NCI-H526 (cell line): ENCODE measurements at regions not wholly inside any gene's neighbourhood (a gene's known extent, or its start where the extent isn't known, plus 50 kb on each side); places are given as distances from the start of the nearest gene placed in this dataset.

Source experiments
- DNase-seq, 2 experiments: peaks; one replicate each; lab custom pipeline; 2025; lab: John Stamatoyannopoulos, UW

DNA sequence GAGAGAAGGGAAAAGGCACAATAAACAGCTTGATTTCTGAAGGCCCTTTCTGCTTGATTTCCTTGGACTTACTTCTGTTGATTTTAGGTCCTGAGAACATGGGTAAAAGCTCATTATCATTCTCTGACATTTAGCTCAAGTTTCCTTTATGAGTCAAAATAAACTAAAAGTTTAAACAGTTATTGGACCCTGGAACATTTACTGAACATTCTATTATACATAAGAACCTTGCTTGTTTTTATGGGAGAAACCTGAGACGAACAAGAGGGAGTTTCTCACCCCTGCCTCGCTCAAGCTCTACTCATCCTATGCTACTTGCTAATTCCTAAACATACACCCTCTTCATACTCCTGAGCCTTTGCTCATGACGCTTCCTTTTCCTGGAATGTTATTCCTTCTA, 538.3 kb upstream of the PKN2 start:
- DNase-seq = no peak

DNA sequence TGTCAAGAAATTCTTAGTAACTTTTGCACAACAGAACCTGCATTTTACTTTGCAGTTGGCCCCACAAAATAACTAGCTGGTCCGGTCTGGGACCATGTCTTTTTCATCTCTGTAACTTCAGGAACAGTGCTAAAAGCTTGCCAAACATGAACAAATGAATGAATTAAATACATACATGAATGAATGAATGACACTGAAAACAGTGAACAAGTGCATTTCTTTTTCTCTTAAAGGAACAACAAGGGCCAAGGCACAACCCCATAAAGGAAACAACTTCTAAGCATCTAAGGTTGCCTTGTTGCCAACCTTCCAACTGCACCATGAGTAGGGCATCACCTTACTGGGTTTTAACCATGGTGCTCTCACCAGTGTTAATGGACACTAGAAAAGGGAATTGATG, 534.4 kb upstream of the PKN2 start:
- no peak for DNase-seq

DNA sequence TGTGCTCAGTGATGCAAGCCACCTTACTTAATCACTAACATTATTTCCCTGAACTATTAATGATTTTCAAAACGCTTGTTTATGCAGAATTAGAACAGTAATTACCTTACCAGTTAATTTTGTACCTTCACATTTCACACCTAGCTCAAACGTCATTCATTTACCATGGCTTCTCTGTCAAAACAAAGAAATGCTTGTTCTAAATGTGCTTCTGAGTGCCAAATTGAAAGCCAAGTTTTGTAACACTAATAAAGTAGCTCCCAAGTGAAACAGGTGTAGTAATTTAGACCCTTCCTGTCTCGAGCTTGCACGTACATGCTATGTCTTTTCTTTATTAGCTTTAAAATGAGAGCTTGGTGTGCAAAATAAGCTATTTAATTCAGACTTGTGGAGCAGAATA, 533.7 kb upstream of the PKN2 start:
- no peak for DNase-seq

DNA sequence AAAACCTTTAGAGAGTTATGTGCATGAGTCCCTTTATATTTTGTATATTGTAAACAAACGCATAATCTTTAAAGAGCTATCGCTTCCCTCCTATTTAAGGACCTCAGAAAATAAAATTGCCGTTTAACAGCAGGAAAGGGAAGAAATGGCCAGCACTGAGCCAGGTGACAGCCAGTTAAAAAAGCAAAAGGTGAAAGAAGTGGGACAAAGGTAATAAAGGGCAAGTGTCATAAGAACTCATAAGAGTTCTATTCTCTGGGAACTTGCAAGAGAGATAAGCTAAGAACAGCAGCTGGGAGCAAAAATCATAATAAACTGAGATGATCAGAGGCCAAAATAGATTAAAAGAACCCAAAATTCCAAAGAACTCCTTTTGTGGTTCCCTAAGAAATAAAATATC, 520.9 kb upstream of the PKN2 start:
- DNase-seq = no peak

DNA sequence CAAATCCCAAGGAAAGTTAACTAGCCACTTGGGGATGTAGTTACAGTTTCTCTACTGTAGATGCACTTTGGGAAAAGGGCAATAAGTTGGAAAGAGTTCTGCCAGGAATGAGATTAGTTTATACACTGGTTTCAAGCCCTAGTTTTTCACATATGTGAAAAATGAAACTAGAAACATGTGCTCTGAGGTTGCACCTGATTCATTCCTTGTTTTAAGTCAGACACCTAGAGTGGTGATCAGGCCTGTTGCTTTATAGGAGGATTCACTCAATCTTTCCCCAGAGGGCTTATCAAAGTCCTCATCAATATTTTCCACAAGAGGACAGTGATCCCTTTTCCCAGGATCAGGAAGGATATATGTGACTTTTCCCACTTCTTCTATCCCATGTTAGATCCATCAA, 515.9 kb upstream of the PKN2 start:
- DNase-seq = no peak

DNA sequence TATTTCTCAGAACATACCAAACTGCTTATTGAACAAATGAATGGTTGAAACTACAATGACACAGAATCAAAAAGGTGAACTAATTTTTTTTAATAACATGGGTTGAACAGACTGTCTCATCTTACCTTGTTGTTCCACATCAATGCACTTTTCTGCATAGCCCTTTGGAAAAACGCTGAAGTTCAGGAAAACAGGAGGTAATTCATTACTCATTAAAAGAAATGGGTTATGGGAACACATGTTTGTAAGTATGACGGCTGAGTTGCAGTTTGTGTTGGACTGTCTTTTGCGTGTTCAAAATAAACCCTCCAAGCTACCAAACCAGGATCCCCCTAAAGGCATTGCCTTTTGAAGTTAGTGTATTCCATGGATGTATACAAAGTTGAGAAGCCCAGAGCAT, 514.9 kb upstream of the PKN2 start:
- DNase-seq = no peak

DNA sequence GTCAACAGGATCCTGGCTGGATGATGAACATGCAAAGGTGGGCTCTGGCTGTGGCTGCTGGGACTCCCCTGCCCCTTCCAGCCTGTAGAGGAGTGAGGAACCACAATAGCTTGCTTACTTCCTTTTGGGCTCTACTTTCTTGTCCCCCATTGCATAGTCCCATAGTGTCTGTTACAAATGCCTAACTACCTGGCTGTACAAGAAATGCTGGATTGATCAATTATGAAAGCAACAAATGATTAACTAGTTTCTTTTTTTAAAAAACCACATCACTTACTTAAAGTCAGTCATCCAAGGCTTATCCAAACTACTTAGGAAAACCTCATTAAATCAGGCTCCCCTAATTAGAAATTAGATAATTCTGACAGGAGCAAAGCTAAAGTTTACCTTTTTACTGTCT, 514.1 kb upstream of the PKN2 start:
- no peak for DNase-seq

DNA sequence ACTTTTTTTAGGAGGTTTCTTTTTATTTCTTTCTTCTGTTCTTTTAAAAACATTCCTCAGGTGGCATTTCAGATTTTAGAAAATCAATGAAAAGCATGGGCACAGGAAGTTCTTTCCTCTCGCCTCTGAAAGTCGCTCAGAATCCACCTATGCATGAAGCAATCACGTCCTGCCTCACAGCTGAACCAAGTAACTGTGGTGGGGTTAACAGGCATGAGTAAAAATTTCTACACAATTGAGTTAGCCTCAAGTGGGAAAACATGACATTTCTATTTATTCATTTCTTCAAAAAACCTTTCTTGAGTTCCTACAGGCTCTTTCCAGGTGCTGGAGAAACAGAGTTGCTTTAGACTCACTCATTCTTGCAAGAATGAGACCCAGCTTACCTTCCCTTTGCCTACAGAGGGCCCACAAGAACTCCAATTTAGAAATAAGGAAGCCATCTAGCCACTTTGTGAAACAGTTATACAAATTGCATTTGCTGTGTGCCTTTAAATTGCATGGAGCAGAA, 508.9 kb upstream of the PKN2 start:
- peak in 1 of 2 experiments; percentile 29 for DNase-seq

DNA sequence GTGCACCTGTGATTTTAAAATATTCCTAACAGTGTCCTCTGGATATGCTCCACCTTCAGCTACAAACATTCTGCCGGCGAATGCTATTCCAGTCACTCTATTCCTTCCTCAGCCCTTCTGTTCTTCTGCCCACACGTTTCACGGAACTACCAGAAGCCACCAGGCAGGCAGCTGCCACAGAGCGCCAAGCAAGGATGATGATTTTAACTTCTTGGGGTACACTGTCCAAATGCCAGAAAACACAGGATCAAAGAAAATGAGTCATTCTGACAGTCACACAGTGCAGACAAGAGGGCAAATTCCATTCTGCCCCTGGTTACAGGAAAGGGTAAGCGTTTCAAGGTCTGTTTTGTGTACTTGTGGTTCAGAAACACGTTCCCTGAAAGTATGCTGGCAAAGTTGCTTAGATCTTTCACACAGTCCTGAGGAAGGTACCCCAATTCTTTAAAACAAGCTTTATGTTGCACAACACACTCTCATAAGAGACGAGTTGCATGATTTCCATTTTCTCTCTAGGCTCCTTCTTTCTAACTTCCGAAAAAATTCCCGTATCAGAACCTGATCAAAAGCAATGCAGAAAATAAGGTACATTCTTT, 508.3 kb upstream of the PKN2 start:
- no peak for DNase-seq

DNA sequence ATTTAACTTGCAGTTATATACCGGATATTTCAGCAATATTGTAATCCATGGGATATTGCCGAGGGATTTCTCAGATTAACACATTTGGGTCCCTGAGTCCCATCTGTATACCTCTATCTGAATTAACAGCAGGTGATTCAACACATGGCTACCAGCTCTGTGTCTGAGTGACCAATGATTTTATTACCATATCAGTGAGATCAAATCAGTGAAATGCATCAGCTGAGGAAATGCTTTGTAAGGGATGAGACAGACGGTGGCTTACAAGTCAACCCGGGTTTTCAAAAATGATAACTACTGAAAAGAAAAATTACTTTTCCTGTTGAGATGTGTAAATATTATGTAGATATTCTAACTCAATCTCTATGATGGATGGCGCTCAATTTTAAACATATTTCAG, 504.1 kb upstream of the PKN2 start:
- DNase-seq = no peak

DNA sequence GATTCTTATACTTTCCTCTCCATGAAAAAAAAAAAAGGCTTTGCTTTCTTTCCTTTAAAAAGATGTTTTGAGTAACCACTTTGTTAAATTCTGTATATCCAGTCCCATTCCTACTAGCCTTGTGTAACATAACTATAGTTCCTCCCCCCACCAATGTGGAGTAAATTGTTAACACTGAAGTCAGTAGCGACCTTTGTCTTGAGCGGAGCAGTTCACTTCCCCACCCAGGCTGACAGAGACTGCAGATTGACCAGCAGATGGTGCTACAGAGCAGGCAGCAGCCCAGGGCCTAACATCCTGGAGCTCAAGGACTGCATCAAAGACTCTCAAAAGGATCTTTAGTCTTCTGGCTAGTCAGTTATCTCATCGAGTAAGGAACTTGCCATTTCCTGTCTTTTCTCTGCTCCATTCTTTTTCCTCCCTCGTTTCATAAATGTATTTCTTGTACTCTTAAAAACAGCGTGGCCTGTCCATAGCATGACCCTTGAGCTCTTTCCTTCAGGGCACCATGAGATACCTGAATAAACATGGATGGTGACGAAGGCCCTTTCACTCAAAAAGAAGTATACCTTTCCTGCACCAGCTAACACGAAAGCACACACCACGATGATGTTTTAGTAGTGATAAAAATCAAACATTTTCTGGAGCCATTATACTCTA, 503.5 kb upstream of the PKN2 start:
- DNase-seq = peak; percentile 81 to 89

DNA sequence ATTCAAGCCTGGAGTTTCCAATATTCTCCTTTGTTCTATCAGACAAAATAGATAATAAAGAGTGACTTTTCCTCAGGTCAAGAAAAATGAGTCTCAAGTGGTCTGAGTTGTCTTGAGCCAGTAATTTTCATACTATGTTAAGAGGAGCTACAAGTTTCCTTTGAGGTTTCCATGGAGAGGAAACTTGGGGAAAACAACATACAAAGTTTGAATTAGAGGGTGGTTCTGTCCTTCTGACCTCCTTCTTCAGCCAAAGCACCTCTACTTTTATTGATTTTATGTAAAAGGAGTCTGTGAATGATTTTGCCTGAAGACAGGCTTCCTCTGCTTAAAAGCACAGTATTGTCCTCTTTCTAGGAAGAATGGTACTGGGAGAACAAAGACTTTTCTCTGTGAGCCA, 497.2 kb upstream of the PKN2 start:
- DNase-seq = no peak

DNA sequence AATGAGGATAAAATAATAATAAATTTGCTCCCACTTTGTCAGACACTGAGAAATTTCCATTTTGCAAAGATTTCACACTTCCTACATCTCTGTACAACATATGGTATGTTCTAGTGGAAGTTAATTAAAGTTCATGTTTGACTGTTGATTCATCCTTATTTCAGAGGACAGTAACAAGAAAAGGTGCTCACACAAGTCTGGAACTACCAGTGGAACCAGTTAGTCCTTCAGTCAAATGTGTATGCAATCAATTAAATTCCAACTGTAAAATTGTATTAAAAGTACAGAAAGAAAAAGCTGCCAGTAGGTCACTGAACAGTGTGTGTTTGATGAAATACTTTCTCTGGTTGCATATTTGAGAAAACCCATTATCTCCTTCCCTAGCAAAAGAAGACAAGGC, 496.0 kb upstream of the PKN2 start:
- DNase-seq = no peak

DNA sequence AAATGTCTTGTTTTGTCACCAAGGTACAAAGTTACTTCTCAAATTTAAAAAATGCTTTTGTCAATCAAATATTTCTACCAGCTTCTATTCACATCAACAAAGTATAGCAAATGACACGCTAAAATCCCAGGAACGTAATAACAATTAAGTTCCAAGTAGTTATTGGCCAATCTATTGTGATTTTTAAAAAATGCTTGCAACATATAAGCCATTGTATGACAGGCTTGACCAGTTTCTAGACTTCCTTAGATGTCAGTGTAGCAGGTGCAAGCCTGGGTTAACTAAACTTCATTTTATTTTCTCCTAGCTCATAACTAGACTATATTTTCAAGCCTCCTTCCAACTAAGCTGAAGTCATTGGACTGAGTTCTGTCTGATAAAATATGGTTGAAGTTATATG, 494.5 kb upstream of the PKN2 start:
- DNase-seq = no peak

DNA sequence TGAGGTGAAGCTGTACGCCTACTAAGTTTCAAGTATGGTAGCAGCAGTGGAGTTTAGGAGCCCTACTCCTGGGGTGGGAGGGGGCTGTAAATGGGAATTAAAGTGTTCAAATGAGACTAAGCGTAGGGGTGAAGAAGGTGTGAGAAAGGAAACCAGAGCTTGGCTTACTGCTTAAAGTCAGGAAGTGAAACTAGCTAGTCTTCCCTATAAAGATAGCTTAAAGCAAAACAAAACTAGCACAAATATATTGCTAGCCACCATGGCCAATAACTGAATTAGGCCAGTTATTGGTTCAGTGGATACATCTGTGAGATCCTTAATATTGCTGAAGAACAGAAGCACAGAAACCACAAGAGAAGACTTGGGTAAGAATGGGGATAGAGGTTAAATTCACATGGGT, 492.2 kb upstream of the PKN2 start:
- no peak for DNase-seq

DNA sequence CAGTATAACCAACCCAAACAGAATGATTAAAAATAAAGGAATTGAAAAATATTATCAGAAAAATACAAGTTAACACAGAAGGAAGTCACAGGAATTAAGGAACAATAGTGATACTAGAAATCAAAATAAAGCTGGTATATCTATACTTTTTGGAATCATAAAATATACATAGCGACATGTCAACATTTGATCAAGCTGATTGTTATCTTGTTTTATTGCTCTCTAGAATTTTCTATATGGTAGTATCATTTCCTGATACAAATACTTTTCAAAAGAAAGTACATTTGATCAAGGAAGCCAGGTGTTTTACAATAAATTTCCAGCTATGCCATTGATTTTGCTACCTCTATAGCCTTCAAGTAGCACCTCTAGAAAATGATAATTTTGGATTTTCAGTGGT, 489.5 kb upstream of the PKN2 start:
- no peak for DNase-seq

DNA sequence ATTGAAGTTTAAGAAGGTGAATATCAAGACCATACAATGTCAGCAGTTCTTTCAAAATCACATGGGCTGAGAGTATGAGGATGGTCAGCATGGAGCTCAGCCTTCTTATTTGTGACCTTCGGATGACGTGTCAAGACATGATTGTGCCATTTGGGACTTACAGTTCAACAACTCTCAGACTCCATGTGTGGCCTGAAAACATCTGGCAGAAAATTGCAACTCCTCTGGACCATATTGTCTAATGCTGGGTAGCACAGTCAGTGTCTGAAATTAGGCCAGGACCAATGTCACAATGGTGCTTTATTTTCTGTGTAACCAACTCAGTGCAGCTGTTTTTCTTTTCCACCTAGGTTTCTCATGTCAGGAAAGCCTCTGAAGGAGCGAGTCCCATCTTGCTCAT, 483.5 kb upstream of the PKN2 start:
- DNase-seq = no peak

DNA sequence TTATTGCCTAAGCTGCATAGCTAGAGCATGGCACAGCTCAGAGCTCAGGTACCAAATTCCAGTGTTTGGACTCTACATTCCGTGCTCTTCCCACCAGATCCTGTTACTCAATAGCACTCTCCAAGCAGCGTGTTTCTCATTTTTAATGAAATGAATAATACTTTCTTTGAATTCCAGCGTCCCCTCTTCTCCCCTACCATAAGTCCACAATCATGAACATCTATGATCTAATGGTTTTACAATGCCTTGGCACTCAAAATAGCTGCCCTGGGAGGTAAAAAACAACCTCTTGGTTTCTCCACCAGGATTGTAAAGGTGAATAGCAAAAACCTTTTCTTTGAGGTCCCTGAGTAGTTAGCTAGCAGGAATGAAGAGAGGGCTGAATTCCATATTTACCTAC, 480.0 kb upstream of the PKN2 start:
- DNase-seq = no peak

DNA sequence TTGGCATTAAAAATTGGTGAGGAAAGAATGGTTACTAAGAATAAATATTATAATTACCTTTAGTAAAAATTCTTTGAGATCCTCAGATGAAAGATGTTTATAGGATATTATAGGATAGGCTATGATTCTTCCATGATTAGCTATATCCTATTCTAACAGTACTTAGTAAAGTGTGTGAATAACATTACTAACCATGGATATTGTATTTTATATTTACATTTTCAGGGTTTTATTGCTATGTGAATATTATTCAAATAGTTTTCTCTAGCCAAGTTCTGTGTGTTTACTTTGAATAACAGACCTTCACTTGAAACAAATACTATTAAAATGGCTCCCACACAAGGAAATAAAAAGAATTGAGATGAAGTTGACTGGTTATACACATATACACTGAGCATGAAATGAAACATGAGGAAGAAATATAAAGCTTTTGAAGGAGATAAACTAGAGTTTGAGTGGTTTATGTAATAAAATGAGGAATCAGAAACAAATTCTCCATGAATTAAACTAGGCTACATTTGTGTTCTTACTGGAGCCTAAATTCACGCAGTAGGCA, 479.4 kb upstream of the PKN2 start:
- peak; percentile 68 to 73 for DNase-seq

DNA sequence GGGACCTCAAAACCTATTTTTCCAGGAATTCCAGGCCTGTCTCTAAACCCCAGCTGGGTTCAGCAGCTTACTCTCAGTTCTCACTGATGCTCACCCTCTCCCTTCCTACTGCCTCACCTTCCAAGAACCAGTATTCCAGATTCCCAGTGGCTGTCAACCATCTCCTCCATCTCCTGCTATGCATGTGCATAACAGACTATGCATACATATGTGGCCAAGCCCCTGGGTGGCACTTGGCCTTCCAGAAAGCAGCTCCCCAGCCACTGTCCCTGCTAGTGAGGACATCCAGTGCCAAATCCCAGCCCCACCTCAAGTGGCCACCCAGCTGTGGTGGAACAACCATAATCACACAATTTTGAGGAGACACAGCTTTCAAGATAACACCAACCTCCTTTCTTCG, 475.7 kb upstream of the PKN2 start:
- DNase-seq = no peak

DNA sequence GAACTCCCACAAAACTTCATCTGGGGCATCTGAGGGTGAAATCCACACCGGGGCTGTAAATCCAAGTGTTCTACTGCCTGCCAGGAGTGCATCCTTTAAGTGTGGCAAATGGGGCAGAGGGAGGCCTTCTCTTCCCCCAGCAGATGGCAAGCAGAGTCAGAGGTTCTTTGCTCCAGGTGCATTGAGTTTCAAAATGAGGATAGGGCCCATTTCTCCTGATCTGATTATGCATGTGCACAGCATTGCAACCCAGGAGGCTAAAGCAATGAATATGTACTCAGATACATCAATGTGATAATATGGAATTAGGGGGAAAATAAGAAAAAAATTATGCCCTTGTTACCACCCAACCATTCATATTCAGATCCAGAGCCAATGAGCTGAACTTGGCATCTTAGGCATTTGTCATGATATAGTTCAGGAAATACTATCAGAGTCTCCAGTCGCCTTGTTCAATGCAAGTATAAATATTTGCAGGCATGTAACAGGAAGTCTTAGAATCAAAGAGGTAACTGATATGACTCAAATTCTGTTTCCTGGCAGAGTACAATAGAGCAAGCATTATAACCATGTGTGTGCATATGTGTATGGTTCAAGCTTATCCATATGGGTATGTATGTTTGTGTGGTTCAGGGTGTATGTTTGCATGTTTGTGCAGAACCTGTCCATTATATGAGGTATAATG, 473.8 kb upstream of the PKN2 start:
- no peak for DNase-seq

DNA sequence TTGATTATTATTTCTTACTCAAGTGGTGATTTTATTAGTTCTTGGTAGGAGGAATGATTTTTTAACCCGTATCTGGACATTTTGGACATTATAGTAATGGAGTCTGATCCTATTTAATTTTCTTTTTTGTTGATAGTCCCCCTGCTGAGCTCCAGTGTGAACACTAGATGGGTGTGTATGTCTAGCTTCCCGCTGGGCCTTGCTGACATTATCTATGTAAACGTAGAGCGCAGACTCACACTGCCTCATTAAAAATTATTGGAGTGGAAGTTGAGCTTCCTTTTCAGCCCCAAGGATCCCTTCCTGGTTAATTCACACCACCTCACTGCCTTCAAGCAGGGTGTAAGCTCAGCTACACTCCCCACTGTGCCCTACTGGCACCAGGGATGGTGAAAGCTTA, 467.6 kb upstream of the PKN2 start:
- peak in 1 of 2 experiments; percentile 4 for DNase-seq

DNA sequence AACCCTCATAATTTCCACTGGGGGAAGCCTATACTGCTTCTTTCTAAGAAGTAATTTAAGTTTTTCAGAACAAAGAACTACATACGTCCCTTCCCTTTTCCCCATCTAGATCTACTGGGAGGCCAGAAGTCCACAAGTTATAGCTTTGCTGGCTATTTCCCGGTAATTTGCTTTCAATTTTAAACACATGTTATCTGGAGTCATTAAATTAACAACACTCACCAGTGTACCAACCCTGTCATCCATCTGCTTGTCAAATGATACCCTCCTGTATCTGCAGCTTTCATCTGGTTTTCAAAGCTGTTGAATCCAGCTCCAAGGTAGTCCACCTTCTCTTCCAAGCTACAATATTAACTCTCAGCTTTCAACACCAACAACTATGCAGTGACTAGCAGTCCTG, 466.7 kb upstream of the PKN2 start:
- no peak for DNase-seq
